Occipital lobe (tissue), 1 donor: ENCODE measurements at regions not wholly inside any gene's neighbourhood (a gene's known extent, or its start where the extent isn't known, plus 50 kb on each side); places are given as distances from the start of the nearest gene placed in this dataset.
"Not testable (repeated sequence)": the region's sequence is repeated elsewhere in the genome, so short reads cannot be mapped to it uniquely, and the experiment has no call there.

Source experiments
- DNase-seq: peaks from one replicate; lab custom pipeline; 2025; lab: John Stamatoyannopoulos, UW

GRCh38 chr3:147333098-147333497, 73.2 kb downstream of the ZIC4 start:
- no peak for DNase-seq

GRCh38 chr3:147328711-147329110, 77.6 kb downstream of the ZIC4 start:
- DNase-seq: no peak

GRCh38 chr3:147324356-147324755, 82.0 kb downstream of the ZIC4 start:
- no peak for DNase-seq

- DNase-seq: no peak
These were observed 87.4 kb downstream of the ZIC4 start for GRCh38 chr3:147318900-147319299.

GRCh38 chr3:147317080-147317479, 89.3 kb downstream of the ZIC4 start:
- DNase-seq: not testable (repeated sequence)

- DNase-seq: no peak
These were observed 92.8 kb downstream of the ZIC4 start for GRCh38 chr3:147313513-147313912.

GRCh38 chr3:147312786-147313280, 93.5 kb downstream of the ZIC4 start:
- no peak for DNase-seq

GRCh38 chr3:147311716-147312115, 94.6 kb downstream of the ZIC4 start:
- no peak for DNase-seq

GRCh38 chr3:147305533-147306250, 100.7 kb downstream of the ZIC4 start:
- DNase-seq: no peak

GRCh38 chr3:147304756-147305155, 101.6 kb downstream of the ZIC4 start:
- DNase-seq: no peak

GRCh38 chr3:147301781-147302180, 104.6 kb downstream of the ZIC4 start:
- no peak for DNase-seq

GRCh38 chr3:147299656-147300055, 106.7 kb downstream of the ZIC4 start:
- no peak for DNase-seq

GRCh38 chr3:147298511-147298982, 107.8 kb downstream of the ZIC4 start:
- DNase-seq: no peak

- DNase-seq: no peak
These were observed 108.5 kb downstream of the ZIC4 start for GRCh38 chr3:147297761-147298350.

GRCh38 chr3:147287370-147287769, 119.0 kb downstream of the ZIC4 start:
- DNase-seq: not testable (repeated sequence)

GRCh38 chr3:147269907-147270306, 136.4 kb downstream of the ZIC4 start:
- DNase-seq: no peak

- DNase-seq: no peak
These were observed 138.9 kb downstream of the ZIC4 start for GRCh38 chr3:147267434-147267833.

- DNase-seq: no peak
These were observed 148.4 kb downstream of the ZIC4 start for GRCh38 chr3:147257944-147258343.

- no peak for DNase-seq
These were observed 149.6 kb downstream of the ZIC4 start for GRCh38 chr3:147256739-147257138.

GRCh38 chr3:147246906-147247305, 159.4 kb downstream of the ZIC4 start:
- DNase-seq: no peak

GRCh38 chr3:147245638-147246037, 160.7 kb downstream of the ZIC4 start:
- DNase-seq: not testable (repeated sequence)

GRCh38 chr3:147245022-147245421, 161.3 kb downstream of the ZIC4 start:
- not testable (repeated sequence) for DNase-seq

GRCh38 chr3:147244397-147244796, 161.9 kb downstream of the ZIC4 start:
- DNase-seq: no peak
